ENCODE measurements at regions not wholly inside any gene's neighbourhood (a gene's known extent, or its start where the extent isn't known, plus 50 kb on each side); places are given as distances from the start of the nearest gene placed in this dataset.
A peak's percentile ranks its signal among the peaks of the same experiment; 100 is the strongest.

GRCh38 chrX:13170966-13171558, 126.6 kb upstream of the FAM9C start:
- DNase-seq (no peak), ATAC-seq (no peak)
- no peak overlapping the region for H3K4me3 ChIP-seq
- no peak for TF ChIP-seq CTCF (IDR thresholded peaks at IDR 0.05)
- H3K36me3 ChIP-seq = no peaks in the 10 kb centered on the region
- H3K27me3 ChIP-seq (ENCODE audit: low read depth) = no peaks in the 10 kb centered on the region
- no peak overlapping the region for H3K27ac ChIP-seq
- H3K9me3 ChIP-seq = no peaks in the 10 kb centered on the region
- peaks cover 14% of the 10 kb centered on the region for H3K4me1 ChIP-seq
- intact Hi-C loops (cut with DNase I) = no loop called here

GRCh38 chrX:13169684-13170083, 125.3 kb upstream of the FAM9C start:
- DNase-seq (no peak), ATAC-seq (no peak)
- Histone ChIP-seq H3K36me3 (no peaks in the 10 kb centered on the region), H3K27ac (no peak overlapping the region), H3K9me3 (no peaks in the 10 kb centered on the region), H3K4me1 (peaks cover 14% of the 10 kb centered on the region), H3K4me3 (no peak overlapping the region), H3K27me3 (ENCODE audit: low read depth) (no peaks in the 10 kb centered on the region)
- TF ChIP-seq CTCF (IDR thresholded peaks at IDR 0.05) = no peak
- intact Hi-C loops (cut with DNase I) = no loop called here

- peak in 1 of 2 donors; percentile 14 for ATAC-seq
Observed at GRCh38 chrX:13168269-13168668, 123.8 kb upstream of the FAM9C start.

GRCh38 chrX:13167481-13168231, 123.2 kb upstream of the FAM9C start:
- peak; percentile 45 to 66 for ATAC-seq

More at GRCh38 chrX:13168269-13168668, 123.8 kb upstream of the FAM9C start:
- no peak for DNase-seq
- Histone ChIP-seq H3K4me3 (no peak overlapping the region), H3K27me3 (ENCODE audit: low read depth) (no peaks in the 10 kb centered on the region), H3K27ac (peak overlapping the region; percentile 68), H3K36me3 (no peaks in the 10 kb centered on the region), H3K9me3 (no peaks in the 10 kb centered on the region), H3K4me1 (peaks cover 14% of the 10 kb centered on the region)
- no peak for TF ChIP-seq CTCF (IDR thresholded peaks at IDR 0.05)
- intact Hi-C loops (cut with DNase I) = no loop called here

More at GRCh38 chrX:13167481-13168231, 123.2 kb upstream of the FAM9C start:
- H3K27ac ChIP-seq = peak overlapping the region; percentile 68
- no peaks in the 10 kb centered on the region for H3K9me3 ChIP-seq
- no peak for DNase-seq
- H3K27me3 ChIP-seq (ENCODE audit: low read depth) = no peaks in the 10 kb centered on the region
- no peak for TF ChIP-seq CTCF (IDR thresholded peaks at IDR 0.05)
- no peaks in the 10 kb centered on the region for H3K36me3 ChIP-seq
- H3K4me3 ChIP-seq = no peak overlapping the region
- intact Hi-C loops (cut with DNase I) = no loop called here
- peaks cover 14% of the 10 kb centered on the region for H3K4me1 ChIP-seq

All from lower lobe of right lung (tissue), 2 donors.